GM20000 (cell line): ENCODE measurements at regions not wholly inside any gene's neighbourhood (a gene's known extent, or its start where the extent isn't known, plus 50 kb on each side); places are given as distances from the start of the nearest gene placed in this dataset.

ENCODE experiments used
- DNase-seq: peaks from one replicate; pipeline ENCODE4 v3.0.0; 2012; ENCODE audit warnings: low spot score
- TF ChIP-seq, protein P1 (sequence below): IDR thresholded peaks from 2 replicates; pipeline ENCODE4 v1.5.1; 2012; ENCODE audit warnings: mild to moderate bottlenecking, control low read depth; ENCODE audit errors: extremely low read depth, missing control alignments

DNA sequence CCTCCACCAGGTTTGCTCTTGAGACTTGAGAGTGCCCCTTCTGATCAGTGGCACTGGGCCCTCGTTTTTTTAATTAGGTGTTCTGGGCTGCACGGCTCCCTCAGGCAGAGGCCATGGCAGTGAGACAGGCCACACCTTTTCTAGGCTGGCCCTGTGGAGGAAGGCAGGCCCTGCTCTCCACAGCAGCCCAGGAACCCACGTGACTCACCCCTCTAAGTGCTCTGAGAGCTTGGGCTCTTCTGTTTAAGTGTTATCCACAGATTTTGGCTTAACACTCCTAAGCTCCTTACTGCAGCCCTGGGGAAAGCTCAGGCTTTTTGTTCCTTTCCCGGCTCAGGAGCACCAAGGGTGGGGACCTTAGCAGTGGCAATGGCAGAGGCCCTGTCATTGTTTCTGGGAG, 463.2 kb upstream of the GBE1 start:
- TF ChIP-seq, protein P1, sequence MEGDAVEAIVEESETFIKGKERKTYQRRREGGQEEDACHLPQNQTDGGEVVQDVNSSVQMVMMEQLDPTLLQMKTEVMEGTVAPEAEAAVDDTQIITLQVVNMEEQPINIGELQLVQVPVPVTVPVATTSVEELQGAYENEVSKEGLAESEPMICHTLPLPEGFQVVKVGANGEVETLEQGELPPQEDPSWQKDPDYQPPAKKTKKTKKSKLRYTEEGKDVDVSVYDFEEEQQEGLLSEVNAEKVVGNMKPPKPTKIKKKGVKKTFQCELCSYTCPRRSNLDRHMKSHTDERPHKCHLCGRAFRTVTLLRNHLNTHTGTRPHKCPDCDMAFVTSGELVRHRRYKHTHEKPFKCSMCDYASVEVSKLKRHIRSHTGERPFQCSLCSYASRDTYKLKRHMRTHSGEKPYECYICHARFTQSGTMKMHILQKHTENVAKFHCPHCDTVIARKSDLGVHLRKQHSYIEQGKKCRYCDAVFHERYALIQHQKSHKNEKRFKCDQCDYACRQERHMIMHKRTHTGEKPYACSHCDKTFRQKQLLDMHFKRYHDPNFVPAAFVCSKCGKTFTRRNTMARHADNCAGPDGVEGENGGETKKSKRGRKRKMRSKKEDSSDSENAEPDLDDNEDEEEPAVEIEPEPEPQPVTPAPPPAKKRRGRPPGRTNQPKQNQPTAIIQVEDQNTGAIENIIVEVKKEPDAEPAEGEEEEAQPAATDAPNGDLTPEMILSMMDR: no peak
- no peak for DNase-seq

- DNase-seq: no peak
- TF ChIP-seq, protein P1: no peak
Observed at GRCh38 chr3:82222401-82222800, 461.0 kb upstream of the GBE1 start.

- TF ChIP-seq, protein P1: no peak
- no peak for DNase-seq
Observed at GRCh38 chr3:82217571-82217970, 456.1 kb upstream of the GBE1 start.

DNA sequence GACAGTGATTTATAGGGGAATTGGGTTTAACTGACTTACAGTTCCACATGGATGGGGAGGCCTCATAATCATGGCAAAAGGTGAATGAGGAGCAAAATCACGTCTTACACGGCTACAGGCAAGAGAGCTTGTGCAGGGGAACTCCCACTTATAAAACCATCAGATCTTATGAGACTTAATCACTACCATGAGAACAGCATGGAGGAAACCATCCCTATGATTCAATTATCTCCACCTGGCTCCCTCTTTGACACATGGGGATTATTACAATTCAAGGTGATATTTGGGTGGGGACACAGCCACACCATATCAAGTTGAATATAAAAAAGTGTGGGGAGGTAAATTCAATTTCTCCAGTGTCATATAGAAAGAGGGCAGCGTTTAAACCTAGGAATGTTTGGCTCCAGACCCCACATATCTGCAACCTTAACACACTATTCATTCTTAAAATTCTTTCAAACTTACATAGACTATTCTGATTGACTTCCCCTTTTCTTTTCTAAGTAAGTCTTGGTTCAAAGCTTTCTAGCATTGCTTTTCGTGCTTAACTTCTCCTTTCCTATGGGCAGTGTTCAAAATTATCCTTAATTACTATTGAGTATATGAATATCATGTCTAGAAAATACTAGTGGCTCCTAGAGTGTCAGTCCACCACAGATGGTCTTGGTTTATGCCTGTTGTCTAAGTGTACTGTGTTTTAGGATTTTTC, 446.7 kb upstream of the GBE1 start:
- no peak for DNase-seq
- TF ChIP-seq, protein P1: no peak

GRCh38 chr3:82202269-82202668, 440.8 kb upstream of the GBE1 start:
- TF ChIP-seq, protein P1: no peak
- no peak for DNase-seq

DNA sequence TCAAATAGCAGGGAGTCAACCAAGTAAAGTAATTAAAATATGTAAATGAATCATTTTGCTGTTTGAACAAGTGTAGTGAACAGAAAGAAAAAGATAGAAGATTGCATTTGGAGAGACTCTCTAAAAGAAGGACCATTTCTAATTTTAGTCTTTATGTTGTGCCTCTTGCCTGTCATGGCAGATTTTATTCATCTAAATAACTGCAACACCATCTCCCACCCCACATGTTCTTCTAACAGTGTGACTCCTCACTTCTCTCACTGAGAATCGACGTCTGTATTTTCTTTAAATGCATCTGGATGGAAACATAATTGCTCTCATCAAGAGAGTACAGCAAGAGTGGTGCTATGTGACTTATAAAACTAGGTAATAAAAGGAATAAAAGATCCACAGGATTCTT, 439.9 kb upstream of the GBE1 start:
- no peak for DNase-seq
- TF ChIP-seq, protein P1: no peak

- TF ChIP-seq, protein P1: no peak
- no peak for DNase-seq
Observed at GRCh38 chr3:82198009-82198408, 436.6 kb upstream of the GBE1 start.
